Osteoblast (primary cell): ENCODE measurements at regions not wholly inside any gene's neighbourhood (a gene's known extent, or its start where the extent isn't known, plus 50 kb on each side); places are given as distances from the start of the nearest gene placed in this dataset.

Experiments
- DNase-seq: peaks from one replicate; pipeline ENCODE4 v3.0.0; 2011; ENCODE audit warnings: low spot score, mixed read lengths; ENCODE audit not compliant: insufficient read length; ENCODE audit errors: missing footprints
- H2AFZ ChIP-seq: 2 replicates; pipeline ENCODE4 v1.6.0; 2011; ENCODE audit warnings: mild to moderate bottlenecking, low read length
- H3K27ac ChIP-seq: 2 replicates; pipeline ENCODE4 v1.5.1; 2011; ENCODE audit warnings: mild to moderate bottlenecking, low read depth, low read length, moderate library complexity
- H3K27me3 ChIP-seq: 2 replicates; pipeline ENCODE4 v1.6.0; 2012; ENCODE audit warnings: mild to moderate bottlenecking, control low read depth, inconsistent platforms, low read length, moderate library complexity; ENCODE audit not compliant: insufficient read depth
- H3K36me3 ChIP-seq: 2 replicates; pipeline ENCODE4 v1.5.1; 2011; ENCODE audit warnings: mild to moderate bottlenecking, low read length, control low read depth, moderate library complexity; ENCODE audit not compliant: insufficient read depth
- H3K4me1 ChIP-seq: 2 replicates; pipeline ENCODE4 v1.5.1; 2011; ENCODE audit warnings: mild to moderate bottlenecking, low read length, control low read depth, moderate library complexity; ENCODE audit not compliant: insufficient read depth
- H3K4me2 ChIP-seq: 2 replicates; pipeline ENCODE4 v1.6.0; 2011; ENCODE audit warnings: mild to moderate bottlenecking, low read length; ENCODE audit not compliant: insufficient read depth
- H3K4me3 ChIP-seq: fragments of 200-600 bp; sonication (generic); 3 replicates; pipeline ENCODE4 v1.5.1; 2012; ENCODE audit warnings: mild to moderate bottlenecking, low read length, inconsistent platforms; ENCODE audit not compliant: insufficient read depth
- H3K79me2 ChIP-seq: 2 replicates; pipeline ENCODE4 v1.6.0; 2012; ENCODE audit warnings: mild to moderate bottlenecking, low read length, control low read depth, inconsistent platforms; ENCODE audit not compliant: insufficient read depth
- H3K9me3 ChIP-seq: 2 replicates; pipeline ENCODE4 v1.5.1; 2011; ENCODE audit warnings: low read depth, low read length, control low read depth
- H4K20me1 ChIP-seq: 2 replicates; pipeline ENCODE4 v1.6.0; 2012; ENCODE audit warnings: mild to moderate bottlenecking, low read length, control low read depth; ENCODE audit not compliant: insufficient read depth
- TF ChIP-seq, protein P1 (sequence below): IDR thresholded peaks from 2 replicates; pipeline ENCODE4 v1.5.1; 2011; ENCODE audit warnings: mild to moderate bottlenecking, low read depth, low read length, moderate library complexity; ENCODE audit errors: extremely low read depth

DNA sequence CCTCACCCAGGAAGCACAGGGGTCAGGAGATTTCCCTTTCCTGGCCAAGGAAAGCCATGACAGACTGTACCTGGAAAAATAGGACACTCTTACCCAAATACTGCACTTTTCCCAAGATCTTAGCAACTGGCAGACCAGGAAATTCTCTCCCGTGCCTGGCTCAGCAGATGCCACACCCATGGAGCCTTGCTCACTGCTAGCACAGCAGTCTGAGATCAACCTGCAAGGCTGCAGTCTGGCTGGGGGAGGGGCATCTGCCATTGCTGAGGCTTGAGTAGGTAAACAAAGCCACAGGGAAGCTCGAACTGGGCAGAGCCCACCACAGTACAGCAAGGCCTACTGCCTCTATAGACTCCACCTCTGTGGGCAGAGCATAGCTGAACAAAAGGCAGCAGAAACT, 567.3 kb upstream of the LMCD1 start:
- Histone ChIP-seq H3K27ac (no peak overlapping the region), H3K79me2 (no peaks in the 10 kb centered on the region), H2AFZ (no peak overlapping the region), H3K4me1 (no peaks in the 10 kb centered on the region), H4K20me1 (no peaks in the 10 kb centered on the region), H3K9me3 (no peaks in the 10 kb centered on the region), H3K27me3 (no peaks in the 10 kb centered on the region), H3K36me3 (no peaks in the 10 kb centered on the region), H3K4me3 (no peak overlapping the region), H3K4me2 (no peak overlapping the region)
- no peak for DNase-seq
- TF ChIP-seq, protein P1, sequence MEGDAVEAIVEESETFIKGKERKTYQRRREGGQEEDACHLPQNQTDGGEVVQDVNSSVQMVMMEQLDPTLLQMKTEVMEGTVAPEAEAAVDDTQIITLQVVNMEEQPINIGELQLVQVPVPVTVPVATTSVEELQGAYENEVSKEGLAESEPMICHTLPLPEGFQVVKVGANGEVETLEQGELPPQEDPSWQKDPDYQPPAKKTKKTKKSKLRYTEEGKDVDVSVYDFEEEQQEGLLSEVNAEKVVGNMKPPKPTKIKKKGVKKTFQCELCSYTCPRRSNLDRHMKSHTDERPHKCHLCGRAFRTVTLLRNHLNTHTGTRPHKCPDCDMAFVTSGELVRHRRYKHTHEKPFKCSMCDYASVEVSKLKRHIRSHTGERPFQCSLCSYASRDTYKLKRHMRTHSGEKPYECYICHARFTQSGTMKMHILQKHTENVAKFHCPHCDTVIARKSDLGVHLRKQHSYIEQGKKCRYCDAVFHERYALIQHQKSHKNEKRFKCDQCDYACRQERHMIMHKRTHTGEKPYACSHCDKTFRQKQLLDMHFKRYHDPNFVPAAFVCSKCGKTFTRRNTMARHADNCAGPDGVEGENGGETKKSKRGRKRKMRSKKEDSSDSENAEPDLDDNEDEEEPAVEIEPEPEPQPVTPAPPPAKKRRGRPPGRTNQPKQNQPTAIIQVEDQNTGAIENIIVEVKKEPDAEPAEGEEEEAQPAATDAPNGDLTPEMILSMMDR = no peak

DNA sequence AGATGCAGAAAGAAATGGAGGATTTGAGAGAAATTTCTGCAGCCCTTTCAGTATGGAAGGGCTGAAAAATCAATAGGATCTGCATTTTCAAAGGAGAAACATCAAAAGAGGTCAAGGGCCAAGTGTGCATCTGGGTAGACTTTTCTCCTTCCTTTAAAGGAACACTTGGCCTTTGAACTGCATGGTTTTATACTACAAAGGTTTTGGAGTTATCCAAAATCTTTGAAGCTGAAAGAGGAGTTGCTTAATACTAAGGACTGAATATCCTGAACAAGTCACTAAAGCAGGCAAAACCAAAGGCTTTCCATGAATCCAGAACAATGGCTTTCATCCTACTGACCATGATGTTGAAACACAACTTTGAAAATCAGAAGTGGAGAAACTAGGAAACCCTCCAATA, 553.7 kb upstream of the LMCD1 start:
- TF ChIP-seq, protein P1 = no peak
- no peaks in the 10 kb centered on the region for H3K79me2 ChIP-seq
- H3K27ac ChIP-seq = no peak overlapping the region
- no peaks in the 10 kb centered on the region for H4K20me1 ChIP-seq
- H3K4me3 ChIP-seq = no peak overlapping the region
- H3K27me3 ChIP-seq = no peaks in the 10 kb centered on the region
- no peaks in the 10 kb centered on the region for H3K36me3 ChIP-seq
- no peak for DNase-seq
- H3K4me2 ChIP-seq = no peak overlapping the region
- no peaks in the 10 kb centered on the region for H3K4me1 ChIP-seq
- H3K9me3 ChIP-seq = no peaks in the 10 kb centered on the region
- H2AFZ ChIP-seq = no peak overlapping the region

DNA sequence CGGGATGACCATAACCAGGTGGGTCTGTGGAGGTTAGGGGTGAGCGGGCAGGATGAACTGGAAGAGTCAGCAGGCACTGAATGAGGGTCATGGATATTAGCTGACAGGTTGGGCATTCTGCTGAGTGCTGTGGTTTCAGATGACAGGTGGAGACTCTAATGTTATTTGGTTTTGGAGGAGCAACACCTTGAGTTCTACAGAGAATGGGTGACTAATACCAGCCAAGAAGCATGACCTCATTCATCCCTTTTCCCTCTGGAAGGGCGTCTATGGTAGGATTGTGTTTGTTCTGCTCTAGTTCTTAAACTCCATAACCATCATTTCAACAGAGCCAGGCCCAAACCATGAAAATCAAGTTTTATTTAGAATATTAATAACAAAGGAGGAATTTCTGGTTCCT, 550.7 kb upstream of the LMCD1 start:
- Histone ChIP-seq H3K27ac (no peak overlapping the region), H3K4me1 (no peaks in the 10 kb centered on the region), H3K9me3 (peaks cover 2% of the 10 kb centered on the region), H3K27me3 (no peaks in the 10 kb centered on the region), H3K4me2 (no peak overlapping the region), H3K79me2 (no peaks in the 10 kb centered on the region), H4K20me1 (no peaks in the 10 kb centered on the region), H2AFZ (no peak overlapping the region), H3K4me3 (no peak overlapping the region), H3K36me3 (no peaks in the 10 kb centered on the region)
- DNase-seq = no peak
- TF ChIP-seq, protein P1 = no peak

DNA sequence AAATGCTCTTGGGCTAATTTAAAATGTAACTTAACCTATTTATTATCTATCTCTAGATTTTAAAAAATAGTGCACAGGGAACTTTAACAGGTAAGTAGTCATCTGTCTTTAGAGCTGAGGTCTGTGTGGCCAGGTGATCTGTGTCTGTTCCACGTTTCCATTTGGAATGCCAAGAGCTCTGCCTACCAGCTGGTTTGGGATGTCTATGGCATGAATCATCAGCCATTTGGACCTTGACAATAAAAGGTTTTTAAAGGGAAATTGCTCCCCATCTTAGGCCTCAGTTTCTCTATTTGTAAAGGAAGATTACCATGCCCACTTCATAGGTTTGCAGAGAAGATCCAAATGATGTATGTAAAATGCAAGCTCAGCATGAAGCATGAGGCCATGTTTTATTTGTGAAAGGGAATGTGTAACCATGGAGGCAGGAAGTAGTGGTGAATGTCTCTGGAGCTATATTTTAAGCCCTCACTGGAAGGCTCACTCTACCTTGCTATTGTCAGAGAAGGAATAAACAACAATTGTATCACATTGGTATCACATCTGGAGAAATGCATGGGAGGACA, 548.1 kb upstream of the LMCD1 start:
- Histone ChIP-seq H3K4me2 (no peak overlapping the region), H3K9me3 (peaks cover 4% of the 10 kb centered on the region), H3K27me3 (no peaks in the 10 kb centered on the region), H3K79me2 (no peaks in the 10 kb centered on the region), H2AFZ (no peak overlapping the region), H4K20me1 (no peaks in the 10 kb centered on the region), H3K36me3 (no peaks in the 10 kb centered on the region), H3K4me1 (no peaks in the 10 kb centered on the region), H3K27ac (no peak overlapping the region), H3K4me3 (no peak overlapping the region)
- no peak for DNase-seq
- TF ChIP-seq, protein P1 = no peak
